ENCODE measurements at regions not wholly inside any gene's neighbourhood (a gene's known extent, or its start where the extent isn't known, plus 50 kb on each side); places are given as distances from the start of the nearest gene placed in this dataset.

- TF ChIP-seq CTCF (IDR thresholded peaks at IDR 0.05; ENCODE audit: low read length): no peak
- no peak for TF ChIP-seq EZH2 (IDR thresholded peaks at IDR 0.05; ENCODE audit: borderline replicate concordance, low read length)
Measured at GRCh38 chr3:95002438-95003046, 939.7 kb downstream of the NSUN3 start.
